Mammary epithelial cell (primary cell): ENCODE measurements at regions not wholly inside any gene's neighbourhood (a gene's known extent, or its start where the extent isn't known, plus 50 kb on each side); places are given as distances from the start of the nearest gene placed in this dataset.

Experiments
- CTCF ChIP-seq, 2 donors: IDR thresholded peaks in 1 of 2; conservative IDR thresholded peaks in 1 of 2; 2 replicates each; pipeline ENCODE4 v1.5.1; 2011 to 2012; ENCODE audit warnings: inconsistent platforms in 2 of 2, low read length in 2 of 2, mild to moderate bottlenecking in 2 of 2, control low read depth in 1 of 2, low read depth in 1 of 2; ENCODE audit not compliant: insufficient read depth in 1 of 2; ENCODE audit errors: extremely low read depth in 1 of 2
- EZH2 ChIP-seq: IDR thresholded peaks from 2 replicates; pipeline ENCODE4 v1.6.1; 2012; ENCODE audit warnings: low read length, inconsistent platforms, borderline replicate concordance

GRCh38 chr10:2509081-2509531, 558.2 kb upstream of the PFKP start:
- TF ChIP-seq CTCF (conservative IDR thresholded peaks at IDR 0.05 in 1 of 2, IDR thresholded peaks at IDR 0.05 in 1 of 2; ENCODE audit: extremely low read depth in 1 of 2, insufficient read depth in 1 of 2, low read depth in 1 of 2, low read length in 2 of 2) (no peak), EZH2 (no peak)
